GM13976 (cell line): ENCODE measurements at regions not wholly inside any gene's neighbourhood (a gene's known extent, or its start where the extent isn't known, plus 50 kb on each side); places are given as distances from the start of the nearest gene placed in this dataset.

Source experiments
- DNase-seq: peaks from one replicate; pipeline ENCODE4 v3.0.0; 2012; ENCODE audit warnings: low spot score
- in situ Hi-C: fragments of 300-500 bp; cut with MboI; formaldehyde crosslinking; loops from one replicate; pipeline ENCODE4 v1.12.0; 2022; ENCODE audit warnings: low sequenced_read_pairs, mixed read lengths, inconsistent platforms; ENCODE audit not compliant: unreplicated experiment
- TF ChIP-seq, protein P1 (sequence below): IDR thresholded peaks from 2 replicates; pipeline ENCODE4 v1.5.1; 2012; ENCODE audit warnings: borderline replicate concordance, mild to moderate bottlenecking; ENCODE audit not compliant: insufficient read depth; ENCODE audit errors: extremely low read depth, missing control alignments, control extremely low read depth

GRCh38 chr18:78576967-78577366 lies 402.7 kb upstream of the SALL3 start:
- in situ Hi-C loops, result no loop called here
- TF ChIP-seq, protein P1, sequence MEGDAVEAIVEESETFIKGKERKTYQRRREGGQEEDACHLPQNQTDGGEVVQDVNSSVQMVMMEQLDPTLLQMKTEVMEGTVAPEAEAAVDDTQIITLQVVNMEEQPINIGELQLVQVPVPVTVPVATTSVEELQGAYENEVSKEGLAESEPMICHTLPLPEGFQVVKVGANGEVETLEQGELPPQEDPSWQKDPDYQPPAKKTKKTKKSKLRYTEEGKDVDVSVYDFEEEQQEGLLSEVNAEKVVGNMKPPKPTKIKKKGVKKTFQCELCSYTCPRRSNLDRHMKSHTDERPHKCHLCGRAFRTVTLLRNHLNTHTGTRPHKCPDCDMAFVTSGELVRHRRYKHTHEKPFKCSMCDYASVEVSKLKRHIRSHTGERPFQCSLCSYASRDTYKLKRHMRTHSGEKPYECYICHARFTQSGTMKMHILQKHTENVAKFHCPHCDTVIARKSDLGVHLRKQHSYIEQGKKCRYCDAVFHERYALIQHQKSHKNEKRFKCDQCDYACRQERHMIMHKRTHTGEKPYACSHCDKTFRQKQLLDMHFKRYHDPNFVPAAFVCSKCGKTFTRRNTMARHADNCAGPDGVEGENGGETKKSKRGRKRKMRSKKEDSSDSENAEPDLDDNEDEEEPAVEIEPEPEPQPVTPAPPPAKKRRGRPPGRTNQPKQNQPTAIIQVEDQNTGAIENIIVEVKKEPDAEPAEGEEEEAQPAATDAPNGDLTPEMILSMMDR, result no peak
- DNase-seq, result no peak

DNA sequence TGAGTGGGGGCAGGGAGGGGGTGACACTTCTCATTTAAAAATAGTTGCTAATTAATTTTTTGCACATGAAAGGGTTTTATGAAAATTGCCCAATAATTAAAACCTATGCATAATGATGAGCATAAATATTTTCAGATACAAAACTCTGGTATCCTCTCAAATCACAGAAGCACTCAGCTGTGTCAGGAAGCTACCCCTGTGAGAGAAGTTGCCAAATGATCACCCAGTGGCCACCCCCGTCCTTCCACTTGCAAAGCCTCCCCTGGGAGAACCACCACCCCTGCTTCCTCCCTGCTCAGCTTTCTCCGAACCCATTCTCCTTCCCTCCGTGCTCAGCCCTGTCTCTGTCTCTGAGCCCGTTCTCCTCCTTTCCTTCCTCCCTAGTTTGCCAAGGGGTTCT lies 400.2 kb upstream of the SALL3 start:
- TF ChIP-seq, protein P1, result no peak
- in situ Hi-C loops, result no loop called here
- DNase-seq, result no peak

- TF ChIP-seq, protein P1, result no peak
- in situ Hi-C loops, result no loop called here
- DNase-seq, result no peak
Measured at GRCh38 chr18:78579854-78580577, 399.6 kb upstream of the SALL3 start.

- DNase-seq, result no peak
- TF ChIP-seq, protein P1, result no peak
- in situ Hi-C loops, result no loop called here
Measured at GRCh38 chr18:78580835-78581339, 398.7 kb upstream of the SALL3 start.

- in situ Hi-C loops, result no loop called here
- no peak for DNase-seq
- TF ChIP-seq, protein P1, result no peak
Measured at GRCh38 chr18:78582181-78582709, 397.4 kb upstream of the SALL3 start.

GRCh38 chr18:78582898-78583738 lies 396.5 kb upstream of the SALL3 start:
- TF ChIP-seq, protein P1, result no peak
- in situ Hi-C loops, result no loop called here
- no peak for DNase-seq
